ENCODE measurements at regions not wholly inside any gene's neighbourhood (a gene's known extent, or its start where the extent isn't known, plus 50 kb on each side); places are given as distances from the start of the nearest gene placed in this dataset.
"Not testable (repeated sequence)": the region's sequence is repeated elsewhere in the genome, so short reads cannot be mapped to it uniquely, and the experiment has no call there.

- intact Hi-C loops (cut with DNase I) = no loop called here
Measured at GRCh38 chrY:14340459-14341143, 183.7 kb upstream of the NLGN4Y start.

GRCh38 chrY:14344648-14345333 is 179.5 kb upstream of the NLGN4Y start:
- intact Hi-C loops (cut with DNase I) = no loop called here
- no peak for DNase-seq
- ATAC-seq = no peak

More at GRCh38 chrY:14340459-14341143, 183.7 kb upstream of the NLGN4Y start:
- DNase-seq (no peak), ATAC-seq (no peak)

- DNase-seq (no peak), ATAC-seq (no peak)
- intact Hi-C loops (cut with DNase I) = no loop called here
Measured at GRCh38 chrY:14351590-14351989, 172.7 kb upstream of the NLGN4Y start.

GRCh38 chrY:14356154-14356553 is 168.2 kb upstream of the NLGN4Y start:
- intact Hi-C loops (cut with DNase I) = no loop called here
- DNase-seq = no peak
- no peak for ATAC-seq

- intact Hi-C loops (cut with DNase I) = no loop called here
- DNase-seq (no peak), ATAC-seq (no peak)
Measured at GRCh38 chrY:14360748-14361500, 163.4 kb upstream of the NLGN4Y start.

GRCh38 chrY:14373608-14374007 is 150.7 kb upstream of the NLGN4Y start:
- intact Hi-C loops (cut with DNase I) = no loop called here
- no peak for ATAC-seq

GRCh38 chrY:14378217-14378616 is 146.1 kb upstream of the NLGN4Y start:
- no peak for DNase-seq
- no peak for ATAC-seq
- intact Hi-C loops (cut with DNase I) = no loop called here

More at GRCh38 chrY:14373608-14374007, 150.7 kb upstream of the NLGN4Y start:
- DNase-seq = no peak

GRCh38 chrY:14410549-14411030 is 113.7 kb upstream of the NLGN4Y start:
- DNase-seq; intact Hi-C loops (cut with DNase I); ATAC-seq: not testable (repeated sequence)

- ATAC-seq = no peak
- DNase-seq = no peak
- intact Hi-C loops (cut with DNase I) = no loop called here
Measured at GRCh38 chrY:14411334-14411733, 113.0 kb upstream of the NLGN4Y start.

- intact Hi-C loops (cut with DNase I) = no loop called here
Measured at GRCh38 chrY:14436546-14436945, 87.8 kb upstream of the NLGN4Y start.

GRCh38 chrY:14437626-14438025 is 86.7 kb upstream of the NLGN4Y start:
- ATAC-seq = no peak
- DNase-seq = no peak
- intact Hi-C loops (cut with DNase I) = no loop called here

More at GRCh38 chrY:14436546-14436945, 87.8 kb upstream of the NLGN4Y start:
- no peak for ATAC-seq
- no peak for DNase-seq

GRCh38 chrY:14438395-14438794 is 85.9 kb upstream of the NLGN4Y start:
- ATAC-seq = no peak
- intact Hi-C loops (cut with DNase I) = no loop called here
- no peak for DNase-seq

GRCh38 chrY:14444550-14444949 is 79.8 kb upstream of the NLGN4Y start:
- intact Hi-C loops (cut with DNase I) = no loop called here

GRCh38 chrY:14468151-14468683 is 56.1 kb upstream of the NLGN4Y start:
- intact Hi-C loops (cut with DNase I) = no loop called here
- ATAC-seq (no peak), DNase-seq (no peak)

More at GRCh38 chrY:14444550-14444949, 79.8 kb upstream of the NLGN4Y start:
- no peak for DNase-seq
- no peak for ATAC-seq

GRCh38 chrY:14472421-14472820 is 51.9 kb upstream of the NLGN4Y start:
- intact Hi-C loops (cut with DNase I) = no loop called here
- DNase-seq (no peak), ATAC-seq (no peak)

- intact Hi-C loops (cut with DNase I) = no loop called here
- ATAC-seq (no peak), DNase-seq (no peak)
Measured at GRCh38 chrY:14473320-14473719, 51.0 kb upstream of the NLGN4Y start.

All from left cardiac atrium (tissue), 4 donors.